K562 (cell line): ENCODE measurements at regions not wholly inside any gene's neighbourhood (a gene's known extent, or its start where the extent isn't known, plus 50 kb on each side); places are given as distances from the start of the nearest gene placed in this dataset.

Experiments used
- EZH2 ChIP-seq: IDR thresholded peaks from 2 replicates; pipeline ENCODE4 v1.6.1; 2012; ENCODE audit warnings: low read depth, mild to moderate bottlenecking, inconsistent platforms, low read length, borderline replicate concordance
- GATAD2B ChIP-seq: fragments of 450-650 bp; IDR thresholded peaks from 2 replicates; pipeline ENCODE4 v1.6.1; 2017; ENCODE audit warnings: mild to moderate bottlenecking, borderline replicate concordance
- NFRKB ChIP-seq: fragments of 450-650 bp; IDR thresholded peaks from 2 replicates; pipeline ENCODE4 v1.6.1; 2016; ENCODE audit warnings: low read depth
- PHF21A ChIP-seq: fragments of 450-650 bp; IDR thresholded peaks from 2 replicates; pipeline ENCODE4 v1.6.1; 2017; ENCODE audit warnings: low read depth, borderline replicate concordance
- SREBF2 ChIP-seq: sonication (generic); formaldehyde crosslinking; IDR thresholded peaks from 2 replicates; pipeline ENCODE4 v1.4.0; 2020; ENCODE audit warnings: mild to moderate bottlenecking, missing genetic modification reagents
- TCFL5 ChIP-seq: fragments of 250-450 bp; sonication (Bioruptor Pico); conservative IDR thresholded peaks from 2 replicates; pipeline ENCODE4 v1.6.1; 2021; ENCODE audit warnings: mild to moderate bottlenecking, moderate library complexity, matching md5 sums
- USF2 ChIP-seq: sonication (generic); formaldehyde crosslinking; IDR thresholded peaks from 2 replicates; pipeline ENCODE4 v1.5.0; 2020; ENCODE audit warnings: missing genetic modification reagents
- ZBTB40 ChIP-seq, 2 experiments: fragments of 450-650 bp in 1 of 2; sonication (generic) in 1 of 2; formaldehyde crosslinking in 1 of 2; IDR thresholded peaks; 2 replicates each; pipeline versions ENCODE4 v1.7.1 to v1.9.0; 2016 to 2022; ENCODE audit warnings: inconsistent platforms in 1 of 2, mild to moderate bottlenecking in 1 of 2, missing genetic modification reagents in 1 of 2
- ZFX ChIP-seq: sonication (generic); formaldehyde crosslinking; IDR thresholded peaks from 2 replicates; pipeline ENCODE4 v1.8.0; 2022; ENCODE audit warnings: mild to moderate bottlenecking, missing genetic modification reagents, moderate library complexity

- TF ChIP-seq EZH2 (no peak), GATAD2B (no peak), PHF21A (no peak), ZFX (no peak), USF2 (CRISPR knock-in tag) (no peak), NFRKB (no peak), SREBF2 (no peak), ZBTB40 (IDR thresholded peaks at IDR 0.05) (no peak), ZBTB40 (CRISPR knock-in tag; IDR thresholded peaks at IDR 0.05) (no peak), TCFL5 (CRISPR knock-in tag) (no peak)
Observed at GRCh38 chr21:41024746-41025254, 143.2 kb upstream of the BACE2 start.
